Body of pancreas (tissue), 4 donors: ENCODE measurements at regions not wholly inside any gene's neighbourhood (a gene's known extent, or its start where the extent isn't known, plus 50 kb on each side); places are given as distances from the start of the nearest gene placed in this dataset.

Experiments used
- CTCF ChIP-seq, 7 experiments: fragments of 450-650 bp in 4 of 7; fragments of 200-600 bp in 3 of 7; sonication (generic) in 3 of 7; IDR thresholded peaks; one replicate each; pipeline ENCODE4 v1.5.1; 2016 to 2019; ENCODE audit warnings: antibody characterized with exemption in 7 of 7
- POLR2A ChIP-seq, 3 donors: fragments of 450-650 bp; IDR thresholded peaks; one replicate each; pipeline ENCODE4 v1.6.1; 2016; ENCODE audit warnings: antibody characterized with exemption in 3 of 3, mild to moderate bottlenecking in 2 of 3

GRCh38 chr21:17343055-17343454, 169.8 kb upstream of the CXADR start:
- TF ChIP-seq CTCF (IDR thresholded peaks at IDR 0.05) (no peak), POLR2A (IDR thresholded peaks at IDR 0.05) (no peak)
